GM04504 (cell line): ENCODE measurements at regions not wholly inside any gene's neighbourhood (a gene's known extent, or its start where the extent isn't known, plus 50 kb on each side); places are given as distances from the start of the nearest gene placed in this dataset.
"Not testable (repeated sequence)": the region's sequence is repeated elsewhere in the genome, so short reads cannot be mapped to it uniquely, and the experiment has no call there.

Experiments used
- DNase-seq: peaks from one replicate; pipeline ENCODE4 v3.0.0-alpha.2; 2012; ENCODE audit warnings: low read depth

DNA sequence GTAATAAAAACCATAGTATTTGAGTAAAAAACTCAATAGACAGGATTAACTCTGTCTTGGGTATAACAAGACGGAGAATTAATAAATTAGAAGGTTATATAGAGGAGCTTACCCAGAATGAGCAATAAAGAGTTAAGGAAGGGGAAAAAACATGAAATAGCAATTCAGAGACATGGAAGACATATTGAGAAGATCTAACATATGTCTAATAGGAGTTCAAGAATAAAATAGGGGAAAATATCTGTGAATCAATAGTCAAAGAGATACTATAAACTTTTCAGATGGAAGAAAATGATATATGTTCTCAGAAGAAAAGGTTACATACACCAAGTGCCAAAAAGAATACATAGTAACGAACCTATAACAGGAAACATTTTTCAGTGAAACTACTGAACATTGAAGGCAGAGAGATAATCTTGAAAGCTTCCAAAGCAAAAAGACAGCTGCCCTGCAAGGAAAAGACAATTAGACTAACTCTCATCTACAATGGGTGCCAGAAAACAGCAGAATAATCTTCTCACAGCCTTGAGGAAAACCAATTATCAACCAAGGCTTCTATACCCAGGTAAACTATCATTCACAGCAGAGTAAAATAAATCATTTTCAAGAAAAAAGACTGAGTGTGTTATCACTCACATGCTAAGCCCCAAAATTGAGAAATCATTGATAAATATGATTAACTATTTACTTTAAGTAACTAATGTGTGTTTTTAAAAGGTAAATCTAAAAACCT is 106.0 kb downstream of the ENC1 start:
- no peak for DNase-seq

DNA sequence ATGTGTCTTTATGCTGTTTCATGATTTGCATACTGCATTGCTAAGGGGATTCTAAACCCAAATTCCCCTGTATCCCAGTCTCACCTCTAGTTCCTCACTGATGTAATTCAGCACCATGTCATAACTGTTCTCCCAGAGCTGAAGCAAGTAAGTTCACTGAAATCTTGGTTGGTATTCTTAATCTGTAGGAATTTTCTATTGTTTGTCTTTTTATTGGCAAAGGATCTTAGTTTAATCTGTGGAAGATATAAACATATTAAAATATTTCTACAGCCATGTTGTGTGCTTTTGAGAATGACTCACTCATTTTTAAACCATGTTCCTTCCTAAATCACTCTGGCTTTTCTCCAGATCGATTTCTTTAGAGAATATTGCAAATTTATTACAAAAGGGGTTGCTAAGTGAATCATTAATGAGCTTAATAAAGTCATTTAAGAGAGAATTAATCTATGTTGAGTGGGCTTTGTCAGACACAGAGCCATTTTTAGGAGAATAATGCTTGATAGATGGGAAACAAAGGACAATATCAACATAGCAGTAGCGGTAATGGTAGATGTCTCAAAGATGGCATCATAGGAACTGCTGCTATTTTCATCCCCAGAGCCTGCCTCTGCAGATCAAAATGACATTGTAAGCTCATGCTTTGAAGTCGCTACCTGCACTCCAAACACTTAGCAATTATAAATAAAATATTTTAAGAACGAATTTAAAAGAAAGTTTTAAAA is 110.0 kb downstream of the ENC1 start:
- no peak for DNase-seq

DNA sequence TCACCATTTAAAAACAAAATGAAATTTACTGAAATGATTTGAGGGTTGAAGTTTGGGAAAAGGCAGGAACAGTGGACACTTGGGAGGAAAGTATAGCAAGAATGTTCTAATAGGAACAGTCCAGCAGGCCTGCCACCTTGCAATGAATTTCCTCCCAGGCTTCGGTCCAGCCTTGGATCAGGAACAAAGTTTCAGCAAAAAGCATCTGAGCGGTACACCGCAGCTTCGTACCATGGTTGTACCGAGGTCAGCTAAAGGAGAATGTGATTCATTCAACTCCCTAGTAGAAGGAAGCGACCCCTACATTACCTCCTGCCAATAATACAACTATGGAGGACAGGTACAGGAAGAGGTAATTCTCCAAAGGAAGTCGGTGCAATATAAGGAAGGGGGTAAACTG is 111.4 kb downstream of the ENC1 start:
- no peak for DNase-seq

DNA sequence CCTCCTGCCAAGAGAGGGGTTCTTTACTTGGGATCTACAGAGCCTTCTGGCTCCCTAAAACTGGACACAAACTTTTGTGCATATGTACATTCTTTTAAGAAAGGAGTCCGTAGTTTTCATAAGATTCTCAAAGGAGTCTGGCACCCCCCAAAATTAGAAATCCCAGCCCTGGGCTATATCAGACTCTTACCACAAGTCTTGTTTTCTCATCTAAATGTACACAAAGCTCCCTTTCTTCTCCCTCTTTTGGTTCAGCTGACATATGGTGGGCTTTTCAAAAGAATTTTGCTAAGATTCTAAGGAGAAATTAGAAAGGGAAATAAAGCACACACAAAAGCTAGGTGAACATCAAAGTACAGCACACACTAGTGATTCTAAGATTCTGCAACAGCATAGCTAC is 114.4 kb downstream of the ENC1 start:
- no peak for DNase-seq

DNA sequence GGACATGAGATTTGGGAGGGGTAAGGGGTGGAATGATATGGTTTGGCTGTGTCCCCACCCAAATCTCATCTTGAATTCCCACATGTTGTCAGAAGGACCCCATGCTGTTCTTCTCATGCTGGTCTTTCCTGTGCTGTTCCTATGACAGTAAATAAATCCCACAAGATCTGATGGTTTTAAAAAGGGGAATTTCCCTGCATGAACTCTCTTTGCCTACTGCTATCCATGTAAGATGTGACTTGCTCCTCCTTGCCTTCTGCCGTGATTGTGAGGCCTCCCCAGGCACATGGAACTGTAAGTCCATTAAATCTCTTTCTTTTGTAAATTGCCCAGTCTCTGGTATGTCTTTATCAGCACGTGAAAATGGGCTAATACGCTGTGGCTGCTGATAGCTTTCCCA is 115.8 kb downstream of the ENC1 start:
- not testable (repeated sequence) for DNase-seq

DNA sequence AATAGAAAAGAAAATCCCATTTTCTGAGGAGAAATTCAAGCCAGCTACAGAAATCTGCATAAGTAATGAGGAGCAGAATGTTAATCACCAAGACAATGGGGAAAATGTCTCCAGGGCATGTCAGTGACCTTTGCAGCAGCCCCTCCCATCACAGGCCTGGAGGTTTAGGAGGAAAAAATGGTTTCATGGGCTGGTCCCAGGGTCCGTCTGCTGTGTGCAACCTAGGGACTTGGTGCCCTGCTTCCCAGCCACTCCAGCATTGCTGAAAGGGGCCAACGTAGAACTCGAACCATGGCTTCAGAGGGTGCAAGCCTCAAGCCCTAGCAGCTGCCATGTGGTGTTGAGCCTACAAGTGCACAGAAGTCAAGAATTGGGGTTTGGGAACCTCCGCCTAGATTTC is 116.8 kb downstream of the ENC1 start:
- DNase-seq: not testable (repeated sequence)

DNA sequence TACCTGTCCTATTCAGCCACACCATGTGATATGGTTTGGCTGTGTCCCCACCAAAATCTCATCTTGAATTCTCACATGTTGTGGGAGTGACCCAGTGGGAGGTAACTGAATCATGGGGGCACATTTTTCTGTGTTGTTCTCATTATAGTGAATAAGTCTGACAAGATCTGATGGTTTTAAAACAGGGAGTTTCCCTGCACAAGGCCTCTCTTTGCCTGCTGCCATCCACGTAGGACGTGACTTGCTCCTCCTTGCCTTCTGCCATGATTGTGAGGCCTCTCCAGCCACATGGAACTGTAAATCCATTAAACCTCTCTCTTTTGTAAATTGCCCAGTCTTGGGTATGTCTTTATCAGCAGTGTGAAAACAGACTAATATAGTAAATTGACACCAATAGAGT is 117.7 kb downstream of the ENC1 start:
- DNase-seq: not testable (repeated sequence)

DNA sequence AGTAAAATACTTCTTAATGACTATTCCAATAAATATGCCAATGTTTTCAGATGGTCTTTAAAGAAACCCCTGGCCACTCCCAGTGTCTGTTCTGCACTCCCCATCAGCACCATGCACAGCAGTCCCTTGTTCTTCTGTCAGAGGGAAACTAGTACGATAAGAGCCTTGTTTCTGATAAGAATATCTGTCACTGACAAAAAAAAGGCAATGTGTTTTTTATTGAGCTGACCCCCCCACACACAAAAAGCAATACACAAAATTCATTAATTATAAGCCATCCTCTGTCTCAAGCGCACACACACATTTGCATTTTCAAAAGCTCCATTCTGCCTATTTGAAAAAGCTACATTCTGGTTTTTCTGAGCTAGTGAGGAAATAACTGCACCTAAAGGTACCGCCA is 119.1 kb downstream of the ENC1 start:
- no peak for DNase-seq

DNA sequence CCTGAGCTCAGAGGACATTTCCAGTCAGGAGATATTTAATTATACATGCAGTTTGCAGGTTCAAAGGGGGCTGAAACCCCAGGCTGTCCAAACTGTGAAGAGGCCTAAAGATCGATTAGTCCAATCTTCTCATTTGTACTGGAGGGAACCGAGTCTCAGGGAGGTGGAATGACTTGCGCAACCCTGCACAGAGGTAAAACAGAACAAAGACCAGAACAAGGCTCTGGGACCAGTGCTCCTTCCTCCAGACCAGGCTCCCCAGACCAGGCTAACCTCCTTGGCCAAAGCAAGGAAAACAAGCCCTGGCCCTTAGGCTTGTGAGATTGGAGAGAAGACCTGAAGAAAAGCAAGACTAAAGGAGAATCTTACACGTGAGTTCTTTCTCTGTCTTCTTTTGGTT is 120.8 kb downstream of the ENC1 start:
- DNase-seq: no peak

DNA sequence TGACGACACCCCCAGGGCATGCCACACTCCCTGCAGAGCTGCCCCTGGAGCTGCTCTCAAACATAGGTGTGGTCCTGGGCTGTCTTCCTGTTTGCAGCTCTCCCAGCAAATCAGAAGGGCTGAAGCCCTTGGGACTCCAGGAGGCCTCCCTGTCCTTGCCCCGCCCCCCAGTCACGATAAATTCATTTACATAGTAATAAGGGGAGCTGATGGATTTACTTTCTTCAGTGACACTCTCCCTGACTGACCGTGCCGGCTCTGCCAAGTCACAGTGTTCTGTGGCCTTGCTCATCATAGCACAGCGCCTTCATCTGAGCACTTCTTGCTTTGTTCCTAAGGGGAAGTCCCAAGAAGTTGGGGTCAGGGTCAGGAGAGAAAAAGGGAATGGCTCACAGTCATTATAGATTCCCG is 121.4 kb downstream of the ENC1 start:
- DNase-seq: no peak

DNA sequence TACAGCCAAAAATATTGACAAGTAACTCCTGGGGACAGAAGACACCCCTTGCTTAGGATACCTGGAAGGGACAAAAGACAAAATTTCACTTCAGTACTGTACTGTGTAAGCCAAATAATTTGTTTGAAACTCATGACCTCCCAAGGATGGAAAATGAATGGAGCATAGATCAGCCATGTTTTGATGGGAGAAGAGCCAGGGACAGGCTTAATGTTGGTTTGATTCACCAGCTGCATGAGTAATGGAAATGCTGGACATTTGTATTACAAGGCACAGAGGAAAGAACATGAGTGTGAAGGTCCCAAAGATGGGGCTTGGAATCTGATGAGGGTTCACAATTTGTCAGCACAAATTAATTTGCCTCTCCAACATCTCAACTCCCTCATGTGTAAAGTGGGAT is 122.8 kb downstream of the ENC1 start:
- DNase-seq: peak; percentile 13

DNA sequence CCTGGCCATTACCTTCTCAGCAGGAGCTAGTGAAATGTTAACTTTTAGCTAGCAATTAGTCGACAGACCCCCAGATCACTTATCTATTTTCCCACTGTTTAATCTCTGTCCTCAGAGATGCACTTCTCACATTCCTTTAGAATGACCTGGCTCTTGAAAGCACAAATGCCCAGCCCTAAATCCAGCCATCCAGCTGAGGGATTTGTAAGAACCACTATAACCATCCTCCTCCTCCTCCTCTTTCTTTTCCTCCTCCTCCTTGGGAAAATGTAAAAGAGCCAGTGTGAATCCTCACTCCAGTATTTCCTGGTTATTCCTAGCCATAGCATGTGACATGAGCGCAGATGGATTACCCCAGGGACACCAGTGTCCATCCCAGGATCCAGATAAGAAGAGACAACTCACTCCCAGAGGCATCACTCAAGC is 124.3 kb downstream of the ENC1 start:
- DNase-seq: peak; percentile 9

DNA sequence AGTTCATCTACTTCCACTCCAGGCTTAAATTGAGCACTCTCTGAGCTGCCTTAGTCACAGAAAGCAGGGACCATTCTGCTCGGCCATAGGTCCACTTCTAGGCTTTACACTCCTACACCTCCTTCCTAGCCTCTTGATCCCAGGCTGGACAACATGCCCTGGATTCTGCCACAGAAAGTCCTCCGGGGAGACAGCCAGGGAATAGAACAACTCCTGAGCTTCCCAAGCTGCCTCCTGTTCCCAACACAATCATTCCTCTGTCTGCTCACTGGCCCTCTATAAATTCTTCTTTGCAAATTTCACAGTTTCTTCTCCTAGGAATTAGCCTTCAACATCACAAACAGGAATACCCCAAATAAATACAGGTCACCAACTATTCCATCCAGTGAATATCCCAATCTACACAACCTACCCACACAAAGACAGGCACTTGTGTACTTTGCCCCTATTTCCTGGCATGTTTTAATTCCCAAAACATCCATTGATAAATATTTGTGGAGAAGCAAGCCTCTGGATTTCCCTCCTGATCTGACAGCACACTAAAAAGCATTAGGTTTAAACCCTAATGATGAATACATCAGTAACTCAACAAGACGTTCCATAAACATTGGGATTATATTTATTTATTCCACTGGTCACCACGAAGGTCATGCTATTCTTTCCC is 125.5 kb downstream of the ENC1 start:
- DNase-seq: no peak

DNA sequence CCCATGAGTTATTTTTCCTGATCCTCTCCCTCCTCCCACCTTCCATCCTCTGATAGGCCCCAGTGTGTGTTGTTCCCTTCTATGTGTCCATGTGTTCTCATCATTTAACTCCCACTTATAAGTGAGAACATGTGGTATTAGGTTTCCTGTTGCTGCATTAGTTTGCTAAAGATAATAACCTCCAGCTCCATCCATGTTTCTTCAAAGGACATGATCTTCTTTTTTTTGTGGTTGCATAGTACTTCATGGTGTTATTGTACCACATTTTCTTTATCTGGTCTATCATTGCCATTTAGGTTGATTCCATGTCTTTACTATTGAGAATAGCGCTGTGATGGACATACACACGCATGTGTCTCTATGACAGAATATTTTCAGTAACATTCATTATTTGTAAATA is 128.8 kb downstream of the ENC1 start:
- not testable (repeated sequence) for DNase-seq

DNA sequence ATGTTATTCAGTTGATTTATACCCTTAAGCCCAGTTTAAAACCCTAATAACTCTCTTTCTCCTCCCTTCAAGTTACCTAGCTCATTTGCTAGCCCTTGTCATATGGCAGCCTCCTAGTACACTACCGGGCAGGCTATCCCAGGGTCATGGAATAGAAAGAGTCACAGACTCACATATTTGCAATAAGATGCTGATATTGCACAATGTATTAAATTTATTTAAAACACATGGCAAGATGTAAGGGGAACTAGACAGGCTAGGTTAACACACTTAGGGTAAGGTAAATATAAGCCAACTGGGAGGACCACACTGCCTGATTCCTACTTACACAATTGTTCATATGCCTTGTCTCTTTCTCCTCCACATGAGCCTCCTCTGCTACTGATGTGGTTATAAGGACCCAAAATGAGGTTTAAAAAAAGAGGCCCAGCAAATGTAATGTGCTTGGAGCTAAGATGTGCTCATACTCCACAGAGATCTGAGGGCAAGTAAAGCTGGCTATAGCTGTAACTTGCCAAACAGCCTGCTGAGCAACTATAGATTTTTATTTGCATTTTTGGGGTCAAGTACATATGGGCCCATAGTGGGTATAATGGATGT is 130.0 kb downstream of the ENC1 start:
- DNase-seq: no peak

DNA sequence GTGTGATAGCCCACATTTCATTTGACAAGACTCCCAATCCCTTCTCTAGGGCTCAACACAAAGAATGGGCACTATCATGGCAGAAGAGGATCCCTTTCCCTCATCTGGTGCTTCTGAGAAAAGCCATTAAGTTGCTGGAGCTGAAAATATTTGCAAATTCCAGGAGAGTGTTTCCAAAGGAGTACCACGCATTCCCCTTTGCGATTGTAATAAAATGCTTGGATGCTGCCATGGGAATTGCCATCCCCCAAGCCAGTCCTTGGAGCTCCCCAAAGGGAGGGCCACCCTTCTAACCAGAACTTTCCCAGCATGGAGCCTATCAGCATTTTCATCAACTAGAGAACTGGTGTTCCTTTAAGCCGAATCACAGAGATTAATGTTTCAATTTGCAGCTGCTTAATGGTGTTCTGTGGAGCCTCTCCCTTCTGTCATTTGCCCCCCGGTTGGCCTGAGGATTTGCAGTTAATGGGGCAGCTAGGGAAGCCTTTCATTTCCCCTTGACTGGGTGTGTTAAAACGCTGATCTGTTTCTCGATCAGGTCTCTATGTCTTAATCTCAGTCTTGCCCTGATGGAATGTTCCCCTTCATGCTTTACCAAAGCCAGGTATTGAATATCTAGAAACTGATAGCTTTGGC is 133.0 kb downstream of the ENC1 start:
- no peak for DNase-seq

DNA sequence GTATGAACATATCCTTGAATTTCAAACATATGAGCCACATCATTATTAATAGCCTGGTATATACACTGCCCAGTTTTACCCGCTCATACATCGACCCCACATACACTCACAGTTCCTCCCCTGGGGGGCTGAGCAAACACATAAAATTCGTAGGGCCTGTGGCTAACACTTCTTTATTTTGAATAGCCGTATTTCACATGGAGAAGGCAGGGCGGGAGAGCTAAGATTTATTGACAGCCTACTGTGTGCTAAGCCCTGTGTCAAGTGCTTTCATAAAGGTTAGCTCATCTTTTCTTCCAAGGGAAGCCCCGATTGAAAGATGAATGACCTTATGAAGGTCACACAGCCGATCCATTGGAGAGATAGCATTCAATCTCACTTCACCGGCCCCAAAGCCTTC is 134.4 kb downstream of the ENC1 start:
- no peak for DNase-seq

DNA sequence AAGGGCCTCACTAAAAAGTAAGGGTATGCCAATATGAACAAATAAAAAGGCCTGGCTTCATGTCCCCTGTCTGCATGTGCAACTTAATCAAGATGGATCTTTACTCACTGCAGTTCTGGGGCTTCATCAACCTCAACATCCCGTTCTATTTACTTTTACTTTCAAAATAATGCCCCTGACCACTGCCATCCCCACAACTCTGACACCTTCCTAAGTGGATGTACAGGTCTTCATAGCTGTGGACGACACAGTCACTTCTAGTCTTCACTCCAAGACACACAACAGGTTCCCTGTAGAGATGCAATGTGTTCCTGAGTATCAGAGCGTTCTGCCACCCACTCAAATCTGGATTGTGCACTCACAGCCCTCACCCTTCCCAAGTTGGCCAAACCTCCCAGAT is 136.1 kb downstream of the ENC1 start:
- DNase-seq: no peak

DNA sequence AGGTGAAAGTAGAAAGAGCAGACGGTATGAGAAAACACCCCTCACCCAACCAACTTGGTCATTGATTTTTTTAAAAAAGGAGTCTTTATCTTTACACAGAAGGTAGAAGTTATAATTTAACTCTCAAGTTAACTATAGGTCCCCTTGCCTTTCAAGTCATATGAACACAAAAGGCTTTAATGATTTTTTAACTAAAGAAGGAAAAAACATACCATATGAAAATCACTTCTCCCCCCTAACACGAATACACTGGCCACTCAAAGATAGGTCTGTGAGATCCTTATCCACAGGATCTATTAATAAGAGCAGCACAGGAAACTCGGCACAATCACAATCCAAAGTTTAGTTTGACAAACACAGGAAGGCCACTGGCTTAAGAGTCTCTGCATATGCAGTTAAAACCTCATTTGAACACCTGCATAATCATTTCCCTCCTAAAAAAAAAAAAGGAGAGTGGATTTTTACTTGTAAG is 138.0 kb downstream of the ENC1 start:
- no peak for DNase-seq

DNA sequence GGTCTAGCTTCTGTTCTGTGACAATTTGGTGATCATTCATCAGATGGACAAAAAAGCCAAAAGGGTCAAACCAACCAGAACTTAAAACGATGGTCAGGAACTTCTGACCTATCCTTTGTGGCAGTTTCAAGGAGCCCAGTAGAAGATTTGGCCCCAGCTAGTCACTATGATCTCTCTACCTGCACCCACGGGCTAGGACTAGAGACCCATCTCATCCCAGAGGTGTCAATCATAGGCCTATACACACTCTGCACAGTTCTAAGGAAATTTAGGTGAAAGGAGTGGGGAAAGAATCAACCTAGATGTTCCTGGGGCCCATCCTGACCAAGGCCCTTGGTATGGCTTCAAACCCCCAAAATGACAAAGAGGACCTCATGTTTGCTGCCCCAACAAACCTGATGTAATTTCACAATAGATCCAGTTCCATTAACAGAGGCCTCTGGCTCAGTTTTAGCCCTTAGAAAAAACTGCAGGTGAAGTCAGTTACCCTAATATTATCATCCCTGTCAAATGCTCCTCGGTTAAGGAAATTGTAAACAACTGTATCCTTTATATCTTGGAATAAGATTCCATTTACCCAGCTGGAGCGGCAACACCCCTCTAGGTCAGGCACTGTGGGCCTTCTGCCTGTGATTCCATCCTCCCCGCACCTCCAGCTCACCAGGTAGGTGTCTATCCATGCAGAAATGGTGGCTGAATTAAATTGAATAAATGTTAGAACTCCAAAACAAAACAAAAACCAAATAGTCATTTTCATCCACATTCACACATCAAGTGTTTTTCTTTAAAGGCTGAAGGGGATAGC is 138.7 kb downstream of the ENC1 start:
- DNase-seq: no peak
